H1 (cell line): ENCODE measurements at regions not wholly inside any gene's neighbourhood (a gene's known extent, or its start where the extent isn't known, plus 50 kb on each side); places are given as distances from the start of the nearest gene placed in this dataset.

Source experiments
- CTCF ChIA-PET: fragments of 300-600 bp; sonication (Branson Sonifier 250); formaldehyde crosslinking; loops from one replicate; lab custom pipeline; 2021; ENCODE audit not compliant: partially characterized antibody; lab: Charles Lee
- POLR2A ChIA-PET: fragments of 300-600 bp; sonication (Branson Sonifier 250); formaldehyde crosslinking; loops from one replicate; lab custom pipeline; 2021; ENCODE audit warnings: inconsistent platforms; ENCODE audit not compliant: partially characterized antibody; lab: Charles Lee
- DNase-seq, 2 experiments: peaks; one replicate each; pipeline versions ENCODE4 v3.0.0 to v3.0.0-alpha.2; 2010 to 2022; ENCODE audit warnings: low spot score in 2 of 2, low read depth in 1 of 2, mixed read lengths in 1 of 2
- FAIRE-seq: peaks from 2 replicates; lab custom pipeline; 2011; peaks lifted over from hg19 to GRCh38; lab: Jason Lieb, UNC
- H2AFZ ChIP-seq: 2 replicates; pipeline ENCODE4 v1.8.1; 2012; ENCODE audit warnings: low read length, inconsistent platforms
- H2AK5ac ChIP-seq: 2 replicates; pipeline ENCODE4 v1.6.1; 2013; ENCODE audit warnings: low read depth, low read length
- H2BK120ac ChIP-seq: replicated peaks from 2 replicates; pipeline ENCODE3; 2013; ENCODE audit warnings: low read depth, low read length, inconsistent platforms
- H2BK12ac ChIP-seq: 2 replicates; pipeline ENCODE4 v1.6.1; 2013; ENCODE audit warnings: low read depth, low read length
- H2BK15ac ChIP-seq: 2 replicates; pipeline ENCODE4 v1.6.1; 2013; ENCODE audit warnings: low read length
- H2BK20ac ChIP-seq: 2 replicates; pipeline ENCODE4 v1.6.1; 2013; ENCODE audit warnings: low read length
- H2BK5ac ChIP-seq: 2 replicates; pipeline ENCODE4 v1.6.1; 2013; ENCODE audit warnings: low read depth, low read length
- H3K14ac ChIP-seq: 2 replicates; pipeline ENCODE4 v1.6.1; 2013; ENCODE audit warnings: inconsistent platforms; ENCODE audit not compliant: insufficient read length
- H3K18ac ChIP-seq: 2 replicates; pipeline ENCODE4 v1.6.1; 2013; ENCODE audit warnings: low read length; ENCODE audit errors: extremely low read depth
- H3K23ac ChIP-seq: 2 replicates; pipeline ENCODE4 v1.6.1; 2013; ENCODE audit warnings: inconsistent platforms; ENCODE audit not compliant: insufficient read length
- H3K23me2 ChIP-seq: 2 replicates; pipeline ENCODE4 v1.6.1; 2013; ENCODE audit warnings: low read depth, low read length
- H3K27ac ChIP-seq: 2 replicates; pipeline ENCODE4 v1.6.1; 2011; ENCODE audit warnings: low read depth, low read length, inconsistent platforms
- H3K27me3 ChIP-seq, 4 experiments: replicated peaks in 1 of 4; 1 replicate in 1 of 4; 2 replicates in 3 of 4; pipeline versions ENCODE4 v1.6.1 to v1.8.1; 2011 to 2013; ENCODE audit warnings: low read length in 3 of 4, mild to moderate bottlenecking in 3 of 4, inconsistent platforms in 2 of 4, mixed read lengths in 2 of 4, moderate library complexity in 1 of 4; ENCODE audit not compliant: control insufficient read depth in 3 of 4, insufficient read depth in 3 of 4; ENCODE audit errors: extremely low read depth in 1 of 4
- H3K36me3 ChIP-seq, 4 experiments: 2 replicates each; pipeline versions ENCODE4 v1.6.1 to v1.8.1; 2011 to 2013; ENCODE audit warnings: mild to moderate bottlenecking in 4 of 4, low read length in 3 of 4, moderate library complexity in 2 of 4, control low read depth in 1 of 4, inconsistent platforms in 1 of 4; ENCODE audit not compliant: insufficient read depth in 4 of 4, control insufficient read depth in 2 of 4
- H3K4ac ChIP-seq: replicated peaks from 2 replicates; pipeline ENCODE3; 2013; ENCODE audit warnings: low read length, low read depth, mixed read lengths, inconsistent platforms; ENCODE audit not compliant: insufficient read length
- H3K4me1 ChIP-seq, 4 experiments: replicated peaks in 1 of 4; 1 replicate in 1 of 4; 2 replicates in 3 of 4; pipeline versions ENCODE4 v1.6.1 to v1.8.1; 2011 to 2013; ENCODE audit warnings: low read length in 3 of 4, inconsistent platforms in 2 of 4, mixed read lengths in 1 of 4; ENCODE audit not compliant: insufficient read depth in 4 of 4, control insufficient read depth in 3 of 4
- H3K4me2 ChIP-seq, 2 experiments: 2 replicates each; pipeline versions ENCODE4 v1.6.1 to v1.8.1; 2011 to 2013; ENCODE audit warnings: low read depth in 2 of 2, low read length in 2 of 2, control low read depth in 1 of 2, inconsistent platforms in 1 of 2, mild to moderate bottlenecking in 1 of 2; ENCODE audit not compliant: insufficient read depth in 1 of 2
- H3K4me3 ChIP-seq, 4 experiments: fragments of 200-600, 300-600 bp in 1 of 4; sonication (generic), shearing (Covaris generic), sonication (Bioruptor Twin) in 1 of 4; 2 replicates each; pipeline versions ENCODE4 v1.5.1 to v1.8.1; 2011 to 2016; ENCODE audit warnings: low read length in 4 of 4, low read depth in 3 of 4, control low read depth in 2 of 4, inconsistent platforms in 2 of 4, mild to moderate bottlenecking in 2 of 4, mixed read lengths in 1 of 4, moderate library complexity in 1 of 4; ENCODE audit not compliant: insufficient read depth in 2 of 4; ENCODE audit errors: extremely low read depth in 1 of 4
- H3K56ac ChIP-seq: replicated peaks from 2 replicates; pipeline ENCODE3; 2013; ENCODE audit warnings: low read depth, mild to moderate bottlenecking, mixed read lengths, low read length, inconsistent platforms; ENCODE audit not compliant: insufficient read length
- H3K79me1 ChIP-seq: 2 replicates; pipeline ENCODE4 v1.6.1; 2013; ENCODE audit warnings: low read depth, low read length, control low read depth
- H3K79me2 ChIP-seq, 2 experiments: 2 replicates each; pipeline versions ENCODE4 v1.6.1 to v1.8.1; 2012 to 2013; ENCODE audit warnings: low read length in 2 of 2, mild to moderate bottlenecking in 2 of 2, inconsistent platforms in 1 of 2; ENCODE audit not compliant: insufficient read depth in 2 of 2, control insufficient read depth in 1 of 2
- H3K9ac ChIP-seq, 4 experiments: replicated peaks in 1 of 4; 1 replicate in 1 of 4; 2 replicates in 3 of 4; pipeline versions ENCODE4 v1.6.1 to v1.8.1; 2011 to 2013; ENCODE audit warnings: low read depth in 3 of 4, low read length in 3 of 4, control low read depth in 2 of 4, mild to moderate bottlenecking in 2 of 4, moderate library complexity in 2 of 4, inconsistent platforms in 1 of 4; ENCODE audit errors: extremely low read depth in 1 of 4
- H3K9me3 ChIP-seq, 2 experiments: 2 replicates each; pipeline versions ENCODE4 v1.6.1 to v1.8.1; 2012 to 2013; ENCODE audit warnings: mild to moderate bottlenecking in 2 of 2, moderate library complexity in 2 of 2, control low read depth in 1 of 2, inconsistent platforms in 1 of 2, low read depth in 1 of 2, low read length in 1 of 2, mixed read lengths in 1 of 2; ENCODE audit not compliant: insufficient read depth in 2 of 2
- H4K20me1 ChIP-seq, 2 experiments: replicated peaks in 1 of 2; 2 replicates each; pipeline versions ENCODE3 to v1.8.1; 2011 to 2013; ENCODE audit warnings: inconsistent platforms in 2 of 2, low read length in 2 of 2, mild to moderate bottlenecking in 1 of 2; ENCODE audit not compliant: insufficient read depth in 2 of 2, control insufficient read depth in 1 of 2
- H4K5ac ChIP-seq: 2 replicates; pipeline ENCODE4 v1.6.1; 2013; ENCODE audit warnings: low read length, low read depth, mixed read lengths, inconsistent platforms; ENCODE audit not compliant: insufficient read length
- H4K8ac ChIP-seq: 2 replicates; pipeline ENCODE4 v1.8.0; 2013; ENCODE audit warnings: mild to moderate bottlenecking, moderate library complexity, low read length, inconsistent platforms; ENCODE audit not compliant: insufficient read depth; ENCODE audit errors: extremely low read depth
- H4K91ac ChIP-seq: replicated peaks from 2 replicates; pipeline ENCODE3; 2013; ENCODE audit warnings: low read length, mixed read lengths, inconsistent platforms; ENCODE audit not compliant: insufficient read length
- CBX5 ChIP-seq: fragments of 300-800, 300-1000 bp; sonication (generic); IDR thresholded peaks from 2 replicates; pipeline ENCODE4 v1.7.1; 2016; ENCODE audit warnings: antibody characterized with exemption, low read length, low read depth
- CTBP2 ChIP-seq: IDR thresholded peaks from 2 replicates; pipeline ENCODE4 v1.7.0; 2011; ENCODE audit warnings: borderline replicate concordance, mild to moderate bottlenecking, moderate library complexity, mixed read lengths, low read length; ENCODE audit not compliant: insufficient read depth, insufficient read length
- GTF2F1 ChIP-seq: IDR thresholded peaks from 2 replicates; pipeline ENCODE4 v1.6.1; 2012; ENCODE audit warnings: low read depth, low read length, improper control_type of control experiment, borderline replicate concordance
- HDAC2 ChIP-seq, 2 experiments: fragments of 300-600 bp in 1 of 2; sonication (generic) in 1 of 2; IDR thresholded peaks; 2 replicates each; pipeline ENCODE4 v1.6.1; 2011 to 2012; ENCODE audit warnings: low read depth in 2 of 2, low read length in 2 of 2, mild to moderate bottlenecking in 2 of 2, moderate library complexity in 2 of 2, borderline replicate concordance in 1 of 2, inconsistent platforms in 1 of 2
- JUND ChIP-seq: IDR thresholded peaks from 2 replicates; pipeline ENCODE4 v1.6.1; 2011; ENCODE audit warnings: mild to moderate bottlenecking, improper control_type of control experiment, low read length
- MAFK ChIP-seq: IDR thresholded peaks from 2 replicates; pipeline ENCODE4 v1.6.1; 2012; ENCODE audit warnings: low read depth, mild to moderate bottlenecking, improper control_type of control experiment, low read length
- POLR2A ChIP-seq, 2 experiments: IDR thresholded peaks; 1 replicate in 1 of 2; 2 replicates in 1 of 2; pipeline ENCODE4 v1.6.1; 2011; ENCODE audit warnings: low read depth in 2 of 2, low read length in 2 of 2, mild to moderate bottlenecking in 2 of 2; ENCODE audit errors: control extremely low read depth in 1 of 2
- TAF1 ChIP-seq: IDR thresholded peaks from 2 replicates; pipeline ENCODE4 v1.6.1; 2011; ENCODE audit warnings: mild to moderate bottlenecking, low read depth, low read length
- TBP ChIP-seq: IDR thresholded peaks from 2 replicates; pipeline ENCODE4 v1.6.1; 2011; ENCODE audit warnings: low read depth, low read length, improper control_type of control experiment
- TCF12 ChIP-seq: IDR thresholded peaks from 2 replicates; pipeline ENCODE4 v1.6.1; 2011; ENCODE audit warnings: low read depth, mild to moderate bottlenecking, low read length
- WGBS, 2 experiments: shearing (Covaris generic) in 1 of 2; methylation state at CpG; one replicate each; pipeline versions ENCODE4 v1.1.6 to v1.1.7; 2013 to 2015; ENCODE audit warnings: low lambda C conversion rate in 2 of 2, mixed read lengths in 2 of 2, inconsistent platforms in 1 of 2, low coverage in 1 of 2, missing lambda C conversion rate in 1 of 2; ENCODE audit not compliant: insufficient replicate concordance in 2 of 2, insufficient coverage in 1 of 2, insufficient read length in 1 of 2; ENCODE audit errors: extremely low coverage in 1 of 2, missing lambda C conversion rate in 1 of 2; 5-methylcytosine and 5-hydroxymethylcytosine counted together

DNA sequence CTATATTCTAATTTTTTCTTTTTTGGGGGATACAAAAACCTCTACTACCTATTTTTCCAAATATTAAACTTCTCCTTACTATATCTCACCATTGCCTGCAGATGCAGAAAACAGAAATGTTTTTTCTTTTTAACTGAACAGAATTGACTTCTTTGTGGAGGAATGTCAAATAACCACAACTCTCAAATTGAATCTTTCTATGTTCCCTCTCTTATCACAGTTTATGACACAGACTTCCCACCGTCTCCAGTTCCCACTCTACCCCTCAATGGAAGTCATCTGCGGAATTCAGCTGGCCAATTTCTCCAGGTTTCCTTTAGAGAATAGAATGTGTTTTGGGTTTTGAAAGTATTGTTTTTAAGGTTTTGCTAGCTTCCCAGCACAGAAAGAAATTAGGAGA is 77.0 kb downstream of the NR2F2 start:
- no peaks in the 10 kb centered on the region; a peak in 1 of 4 replicates for H3K9me3 ChIP-seq
- no peak overlapping the region for H2BK15ac ChIP-seq
- peaks cover 2% of the 10 kb centered on the region; the same call in 1 of the 2 replicates for H3K23me2 ChIP-seq
- peaks cover 66 to 81% (median 76%) of the 10 kb centered on the region in 4 experiments for H3K27me3 ChIP-seq
- no peak overlapping the region for H3K4ac ChIP-seq
- H3K4me3 ChIP-seq: no peak overlapping the region
- no peak overlapping the region for H2BK5ac ChIP-seq
- ChIA-PET CTCF (interaction anchor here (0.9 kb wide), 1 partner anchor 53 kb away, joined by 4 read pairs; no protein-coding TSS in a partner anchor), POLR2A (no interaction called here)
- no peaks in the 10 kb centered on the region for H3K79me2 ChIP-seq
- H4K91ac ChIP-seq: no peak overlapping the region
- peaks cover 0 to 3% (median 1%) of the 10 kb centered on the region in 4 experiments; a peak in 3 of 7 replicates for H3K4me1 ChIP-seq
- H3K4me2 ChIP-seq: no peak overlapping the region
- no peak overlapping the region for H2BK20ac ChIP-seq
- no peak overlapping the region for H2AK5ac ChIP-seq
- no peak overlapping the region for H2BK120ac ChIP-seq
- no peak for DNase-seq
- 65% methylated on average over 2 of the region's 2 CpGs; no CpG with 5 or more reads in 1 of the 2 experiments for WGBS, 2 experiments
- H2BK12ac ChIP-seq: no peak overlapping the region
- H3K23ac ChIP-seq: no peak overlapping the region
- H3K79me1 ChIP-seq: no peaks in the 10 kb centered on the region
- no peak overlapping the region for H4K5ac ChIP-seq
- TF ChIP-seq CBX5: no peak
- no peak for TF ChIP-seq HDAC2 (IDR thresholded peaks at IDR 0.05; ENCODE audit: borderline replicate concordance in 1 of 2, low read depth in 2 of 2, low read length in 2 of 2)
- TF ChIP-seq TCF12: no peak
- TF ChIP-seq CTBP2: no peak
- TF ChIP-seq TBP: no peak
- TF ChIP-seq POLR2A (IDR thresholded peaks at IDR 0.05; ENCODE audit: control extremely low read depth in 1 of 2, low read depth in 2 of 2, low read length in 2 of 2): no peak
- TF ChIP-seq TAF1: no peak
- TF ChIP-seq GTF2F1: no peak
- no peak for TF ChIP-seq MAFK
- TF ChIP-seq JUND: no peak
- H3K14ac ChIP-seq: no peak overlapping the region
- H3K18ac ChIP-seq: no peak overlapping the region
- H2AFZ ChIP-seq: no peak overlapping the region
- FAIRE-seq: no peak
- peaks cover 0 to 2% (median 0%) of the 10 kb centered on the region in 4 experiments; a peak in 1 of 8 replicates for H3K36me3 ChIP-seq
- H4K8ac ChIP-seq: no peak overlapping the region
- peaks cover 8 to 15% of the 10 kb centered on the region in 2 experiments for H4K20me1 ChIP-seq
- H3K56ac ChIP-seq: no peak overlapping the region
- no peak overlapping the region for H3K9ac ChIP-seq
- H3K27ac ChIP-seq: no peak overlapping the region
